Fibroblast of the aortic adventitia (primary cell): ENCODE measurements at regions not wholly inside any gene's neighbourhood (a gene's known extent, or its start where the extent isn't known, plus 50 kb on each side); places are given as distances from the start of the nearest gene placed in this dataset.

Experiments
- DNase-seq: peaks from one replicate; pipeline ENCODE4 v3.0.0-alpha.2; 2010; ENCODE audit warnings: low read depth
- H3K4me3 ChIP-seq: 2 replicates; pipeline ENCODE4 v1.5.1; 2011; ENCODE audit warnings: low read depth, mild to moderate bottlenecking, control low read depth, low read length, moderate library complexity
- TF ChIP-seq, protein P1 (sequence below): IDR thresholded peaks from 2 replicates; pipeline ENCODE4 v1.5.1; 2011; ENCODE audit warnings: mild to moderate bottlenecking, low read length, control low read depth, inconsistent platforms; ENCODE audit not compliant: insufficient read depth

DNA sequence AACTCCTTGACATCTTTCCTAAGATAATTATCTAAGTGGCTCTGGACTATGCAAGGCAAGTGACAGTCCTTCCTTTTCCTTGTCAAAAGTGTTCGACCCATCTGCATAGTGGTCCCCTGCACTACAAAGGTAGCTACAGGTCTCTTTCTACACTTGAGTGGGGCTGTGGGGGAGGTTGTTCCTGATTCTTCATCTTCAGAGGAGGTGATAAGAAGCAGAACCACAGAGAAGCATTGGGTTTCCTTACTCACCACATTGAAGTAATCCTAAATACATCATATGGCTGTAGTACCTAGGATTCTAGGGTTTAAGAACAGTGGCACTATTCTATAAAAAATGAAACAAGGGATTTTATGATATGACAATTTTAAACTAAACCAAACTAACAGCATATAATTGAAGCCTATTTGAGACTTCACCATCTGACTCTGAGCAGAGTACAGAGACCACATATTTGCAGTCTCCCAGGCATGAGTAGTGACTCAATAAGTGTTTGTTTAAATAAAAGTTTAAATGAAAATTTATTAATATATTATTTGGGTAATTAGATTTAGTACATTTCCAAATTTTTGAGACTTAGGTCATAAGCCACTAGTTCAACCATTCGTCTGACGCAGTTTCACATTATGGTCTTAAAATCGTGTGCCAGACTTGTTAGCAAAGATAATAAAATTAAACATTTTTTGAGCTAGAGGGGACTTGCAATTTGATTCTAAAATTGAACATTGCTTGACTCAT, 54.9 kb upstream of the NEK7 start:
- TF ChIP-seq, protein P1, sequence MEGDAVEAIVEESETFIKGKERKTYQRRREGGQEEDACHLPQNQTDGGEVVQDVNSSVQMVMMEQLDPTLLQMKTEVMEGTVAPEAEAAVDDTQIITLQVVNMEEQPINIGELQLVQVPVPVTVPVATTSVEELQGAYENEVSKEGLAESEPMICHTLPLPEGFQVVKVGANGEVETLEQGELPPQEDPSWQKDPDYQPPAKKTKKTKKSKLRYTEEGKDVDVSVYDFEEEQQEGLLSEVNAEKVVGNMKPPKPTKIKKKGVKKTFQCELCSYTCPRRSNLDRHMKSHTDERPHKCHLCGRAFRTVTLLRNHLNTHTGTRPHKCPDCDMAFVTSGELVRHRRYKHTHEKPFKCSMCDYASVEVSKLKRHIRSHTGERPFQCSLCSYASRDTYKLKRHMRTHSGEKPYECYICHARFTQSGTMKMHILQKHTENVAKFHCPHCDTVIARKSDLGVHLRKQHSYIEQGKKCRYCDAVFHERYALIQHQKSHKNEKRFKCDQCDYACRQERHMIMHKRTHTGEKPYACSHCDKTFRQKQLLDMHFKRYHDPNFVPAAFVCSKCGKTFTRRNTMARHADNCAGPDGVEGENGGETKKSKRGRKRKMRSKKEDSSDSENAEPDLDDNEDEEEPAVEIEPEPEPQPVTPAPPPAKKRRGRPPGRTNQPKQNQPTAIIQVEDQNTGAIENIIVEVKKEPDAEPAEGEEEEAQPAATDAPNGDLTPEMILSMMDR, result no peak
- no peak for DNase-seq
- H3K4me3 ChIP-seq, result no peak overlapping the region

DNA sequence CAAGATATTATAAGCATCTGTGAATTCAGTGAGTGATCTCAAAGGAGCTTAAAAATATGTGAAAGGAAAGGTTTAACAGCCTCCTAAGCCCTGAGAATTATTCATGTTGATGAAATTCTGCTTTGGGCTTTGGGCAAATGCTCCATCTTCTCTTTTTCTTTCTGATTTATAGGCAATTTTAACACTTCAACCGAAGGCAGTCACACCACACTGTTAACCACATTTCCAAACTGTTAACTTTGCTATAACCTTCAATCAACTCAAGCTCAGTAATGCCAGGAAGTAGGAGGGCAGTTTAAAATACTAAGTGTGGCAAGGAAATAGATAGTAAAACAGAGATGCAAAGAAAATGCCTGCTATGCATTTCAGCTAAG, 54.4 kb upstream of the NEK7 start:
- DNase-seq, result no peak
- H3K4me3 ChIP-seq, result no peak overlapping the region
- TF ChIP-seq, protein P1, result no peak

DNA sequence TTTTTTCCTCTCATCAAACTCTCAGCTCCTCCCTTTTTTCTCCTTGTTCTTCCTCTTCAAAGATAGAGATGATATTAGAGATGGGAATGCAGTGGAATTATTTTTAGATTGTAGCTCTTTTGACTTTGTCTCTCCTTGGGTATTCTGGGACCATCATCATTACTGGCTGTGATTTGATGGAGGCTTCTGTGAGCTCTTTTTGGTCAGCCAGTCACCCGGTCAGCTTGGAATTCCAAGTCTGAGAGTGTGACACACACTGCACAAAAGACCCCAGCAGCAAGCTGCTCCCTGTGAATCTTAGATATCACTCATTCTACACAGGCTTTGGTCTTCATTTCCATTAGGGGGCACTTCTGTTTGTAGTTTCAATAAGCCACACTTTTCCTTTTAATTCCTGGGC, 51.6 kb upstream of the NEK7 start:
- no peak for DNase-seq
- TF ChIP-seq, protein P1, result no peak
- no peak overlapping the region for H3K4me3 ChIP-seq

DNA sequence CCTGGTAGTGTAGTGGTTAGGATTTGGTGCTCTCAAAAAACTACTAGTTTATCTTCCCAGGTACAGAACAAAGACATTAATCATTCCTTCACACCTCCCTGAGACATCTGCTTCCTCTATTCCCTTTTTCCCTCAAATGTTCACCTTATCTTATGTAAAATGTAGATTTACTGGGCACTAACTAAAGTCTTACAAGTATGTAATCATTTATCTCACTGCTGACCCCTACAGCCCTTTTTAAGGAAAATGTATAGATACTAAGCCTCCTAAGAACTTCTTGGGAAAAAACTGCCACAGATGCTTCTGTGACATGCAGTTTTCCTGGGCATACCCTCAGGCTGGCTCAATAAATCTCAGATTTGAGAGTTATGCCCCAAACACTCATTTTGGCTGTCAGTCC, 50.8 kb upstream of the NEK7 start:
- TF ChIP-seq, protein P1, result no peak
- DNase-seq, result no peak
- no peak overlapping the region for H3K4me3 ChIP-seq
